LNCaP clone FGC (cell line): ENCODE measurements at regions not wholly inside any gene's neighbourhood (a gene's known extent, or its start where the extent isn't known, plus 50 kb on each side); places are given as distances from the start of the nearest gene placed in this dataset.

Experiments used
- DNase-seq: peaks from one replicate; pipeline ENCODE4 v3.0.0-alpha.2; 2011; ENCODE audit warnings: low read depth
- H3K4me3 ChIP-seq: 2 replicates; pipeline ENCODE4 v1.5.1; 2011; ENCODE audit warnings: mild to moderate bottlenecking, low read depth, low read length, control low read depth
- TF ChIP-seq, protein P1 (sequence below): IDR thresholded peaks from 2 replicates; pipeline ENCODE4 v1.5.1; 2012; ENCODE audit warnings: mild to moderate bottlenecking; ENCODE audit not compliant: control insufficient read depth, insufficient read depth; ENCODE audit errors: extremely low read depth

- no peak overlapping the region for H3K4me3 ChIP-seq
- DNase-seq: no peak
- TF ChIP-seq, protein P1, sequence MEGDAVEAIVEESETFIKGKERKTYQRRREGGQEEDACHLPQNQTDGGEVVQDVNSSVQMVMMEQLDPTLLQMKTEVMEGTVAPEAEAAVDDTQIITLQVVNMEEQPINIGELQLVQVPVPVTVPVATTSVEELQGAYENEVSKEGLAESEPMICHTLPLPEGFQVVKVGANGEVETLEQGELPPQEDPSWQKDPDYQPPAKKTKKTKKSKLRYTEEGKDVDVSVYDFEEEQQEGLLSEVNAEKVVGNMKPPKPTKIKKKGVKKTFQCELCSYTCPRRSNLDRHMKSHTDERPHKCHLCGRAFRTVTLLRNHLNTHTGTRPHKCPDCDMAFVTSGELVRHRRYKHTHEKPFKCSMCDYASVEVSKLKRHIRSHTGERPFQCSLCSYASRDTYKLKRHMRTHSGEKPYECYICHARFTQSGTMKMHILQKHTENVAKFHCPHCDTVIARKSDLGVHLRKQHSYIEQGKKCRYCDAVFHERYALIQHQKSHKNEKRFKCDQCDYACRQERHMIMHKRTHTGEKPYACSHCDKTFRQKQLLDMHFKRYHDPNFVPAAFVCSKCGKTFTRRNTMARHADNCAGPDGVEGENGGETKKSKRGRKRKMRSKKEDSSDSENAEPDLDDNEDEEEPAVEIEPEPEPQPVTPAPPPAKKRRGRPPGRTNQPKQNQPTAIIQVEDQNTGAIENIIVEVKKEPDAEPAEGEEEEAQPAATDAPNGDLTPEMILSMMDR: no peak
Measured at GRCh38 chr4:20351360-20352162, 99.9 kb downstream of the SLIT2 start.

DNA sequence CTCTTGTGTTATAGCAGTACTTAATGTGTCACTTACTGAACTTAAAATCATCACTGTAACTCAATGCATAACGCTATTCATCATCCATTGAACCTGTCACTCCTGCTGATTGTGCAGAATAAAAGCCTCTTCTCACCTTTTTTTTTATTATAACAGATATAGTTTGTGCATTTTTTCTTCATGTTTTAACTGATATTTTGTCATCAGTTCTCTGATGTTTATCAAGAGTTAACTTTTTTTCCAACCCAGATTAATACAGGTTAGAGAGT is 100.4 kb downstream of the SLIT2 start:
- DNase-seq: no peak
- TF ChIP-seq, protein P1: no peak
- H3K4me3 ChIP-seq: no peak overlapping the region

GRCh38 chr4:20353646-20354045 is 101.9 kb downstream of the SLIT2 start:
- no peak for DNase-seq
- H3K4me3 ChIP-seq: no peak overlapping the region
- TF ChIP-seq, protein P1: no peak

DNA sequence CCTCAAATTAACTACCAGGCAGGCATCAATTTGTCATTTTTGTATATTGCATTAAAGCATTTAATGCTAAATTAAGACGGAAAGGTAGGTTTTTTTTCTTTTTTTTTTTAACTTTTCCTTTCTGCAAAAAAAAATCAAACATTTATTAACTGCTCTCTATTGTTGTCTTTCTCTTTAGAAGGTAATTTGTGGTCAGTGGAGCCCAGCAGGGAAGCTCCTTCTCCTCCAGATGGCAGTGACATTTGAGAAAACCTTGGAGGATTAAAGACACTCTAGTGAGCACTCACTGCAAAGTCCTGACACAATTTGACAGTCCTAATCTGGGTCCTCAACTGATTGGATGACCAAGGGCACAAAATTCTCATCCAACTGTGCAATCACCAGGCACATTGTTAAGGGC is 102.4 kb downstream of the SLIT2 start:
- TF ChIP-seq, protein P1: no peak
- no peak for DNase-seq
- H3K4me3 ChIP-seq: no peak overlapping the region

GRCh38 chr4:20356565-20356964 is 104.9 kb downstream of the SLIT2 start:
- DNase-seq: no peak
- TF ChIP-seq, protein P1: no peak
- H3K4me3 ChIP-seq: no peak overlapping the region

DNA sequence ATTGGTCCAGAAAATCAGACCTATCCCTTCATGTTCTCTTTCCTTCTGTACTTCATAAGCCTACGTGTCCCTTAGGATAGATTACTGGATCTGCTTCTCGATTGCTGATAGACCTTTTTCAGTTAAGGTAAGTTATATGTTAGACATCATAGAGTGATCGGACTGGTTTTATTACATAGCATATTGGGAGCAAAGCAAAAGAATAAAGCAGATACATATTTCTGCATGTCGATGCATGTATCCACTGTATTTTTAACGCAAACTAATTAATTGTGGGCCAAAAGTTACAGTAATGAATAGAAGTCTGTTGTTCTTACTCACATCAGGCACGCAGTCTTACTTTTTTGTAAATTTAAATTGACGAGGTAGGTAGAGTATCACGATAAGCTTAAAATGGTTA is 106.4 kb downstream of the SLIT2 start:
- no peak for DNase-seq
- TF ChIP-seq, protein P1: no peak
- no peak overlapping the region for H3K4me3 ChIP-seq

DNA sequence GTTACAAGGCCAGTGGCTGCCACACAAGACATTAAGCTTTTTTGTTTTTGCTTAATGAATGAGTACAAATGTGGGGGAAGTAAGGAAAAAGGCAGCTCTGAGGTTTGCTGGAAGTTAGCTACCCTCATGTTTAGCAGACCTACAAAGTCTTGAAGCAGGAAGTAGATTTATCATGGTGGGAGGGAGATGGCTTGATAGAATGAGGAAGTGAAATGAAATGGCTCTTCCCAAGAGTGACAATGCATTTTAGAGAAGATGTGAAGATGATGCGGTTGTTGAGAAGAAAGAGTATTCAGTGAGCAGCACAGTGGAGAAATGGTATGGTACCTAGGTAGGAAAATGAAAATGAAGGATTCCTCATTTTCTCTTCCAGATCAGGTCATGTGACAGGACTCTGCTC is 108.0 kb downstream of the SLIT2 start:
- TF ChIP-seq, protein P1: no peak
- no peak for DNase-seq
- no peak overlapping the region for H3K4me3 ChIP-seq
